ENCODE measurements at regions not wholly inside any gene's neighbourhood (a gene's known extent, or its start where the extent isn't known, plus 50 kb on each side); places are given as distances from the start of the nearest gene placed in this dataset.

DNA sequence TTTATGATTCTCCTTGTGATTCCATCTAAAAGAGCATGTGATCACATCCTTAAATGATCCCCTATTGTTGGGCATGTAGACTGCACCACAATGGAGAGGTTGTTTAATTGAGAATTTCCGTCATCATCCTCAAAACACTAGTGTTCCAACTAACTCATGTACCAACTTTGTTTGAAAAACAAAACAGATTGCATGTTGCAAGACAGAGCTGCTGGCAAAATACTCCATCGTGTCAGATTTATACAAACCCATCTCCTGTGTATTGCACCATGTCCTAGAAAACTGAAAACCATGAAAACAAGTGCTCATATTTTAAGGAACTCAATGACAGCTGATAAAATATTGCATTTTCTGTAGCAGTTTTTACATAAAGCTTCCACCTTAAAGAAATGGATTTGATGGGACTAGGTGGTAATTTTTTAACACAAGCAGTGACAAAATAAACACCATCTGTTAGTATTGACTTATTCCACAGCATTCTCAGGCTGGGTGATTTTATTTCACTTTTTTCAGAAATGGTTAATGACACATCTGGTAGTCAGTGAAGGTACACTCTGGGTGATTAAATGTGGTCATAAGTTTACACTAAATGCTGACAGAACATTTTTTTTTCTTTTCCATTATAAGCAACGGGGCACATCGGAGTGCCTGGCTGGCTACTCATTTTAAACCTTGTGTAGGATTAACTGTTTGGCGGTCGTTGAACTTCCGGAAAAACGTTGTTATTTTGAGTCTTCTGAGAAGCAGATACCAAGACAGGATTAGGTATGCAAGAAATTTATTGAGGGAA, 602.9 kb upstream of the WWC1 start:
- DNase-seq, result no peak

DNA sequence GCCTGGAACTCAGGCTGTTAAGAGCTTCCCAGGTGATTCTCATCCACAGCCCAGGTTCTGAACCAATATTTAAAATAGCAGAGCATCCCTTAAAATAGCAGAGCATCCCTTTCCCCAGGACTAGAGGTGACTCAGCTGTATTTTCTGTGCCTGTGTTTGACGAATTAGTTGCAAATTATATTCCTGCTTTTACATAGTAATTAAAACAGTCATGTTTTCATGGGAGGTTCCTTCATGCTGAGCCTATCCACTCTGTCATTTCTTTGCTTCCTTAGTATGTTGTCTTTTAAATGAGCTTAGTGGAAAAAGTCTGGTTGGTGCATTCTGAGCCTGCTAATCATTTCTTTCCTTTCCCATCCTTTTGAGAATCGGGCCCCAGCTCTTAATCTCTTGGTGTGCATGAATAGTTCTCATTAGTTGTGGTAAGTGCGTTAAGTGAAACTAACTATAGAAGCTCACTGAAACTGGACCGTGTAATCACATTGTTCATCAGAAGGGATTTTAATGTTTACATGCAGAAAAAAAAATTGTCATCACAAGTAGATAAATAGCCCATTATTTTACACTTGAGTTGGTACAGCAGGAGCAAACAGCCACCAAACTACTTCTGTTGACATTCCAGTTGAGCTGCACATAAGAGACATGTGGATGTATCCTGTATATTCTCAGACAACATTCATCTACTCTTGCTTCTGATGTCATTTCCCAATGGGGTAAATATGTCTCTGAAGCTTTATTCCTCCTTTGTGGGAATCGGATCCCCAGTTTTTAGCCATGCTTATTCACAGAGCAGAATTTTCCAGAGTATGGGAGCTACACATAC, 596.9 kb upstream of the WWC1 start:
- DNase-seq, result no peak

DNA sequence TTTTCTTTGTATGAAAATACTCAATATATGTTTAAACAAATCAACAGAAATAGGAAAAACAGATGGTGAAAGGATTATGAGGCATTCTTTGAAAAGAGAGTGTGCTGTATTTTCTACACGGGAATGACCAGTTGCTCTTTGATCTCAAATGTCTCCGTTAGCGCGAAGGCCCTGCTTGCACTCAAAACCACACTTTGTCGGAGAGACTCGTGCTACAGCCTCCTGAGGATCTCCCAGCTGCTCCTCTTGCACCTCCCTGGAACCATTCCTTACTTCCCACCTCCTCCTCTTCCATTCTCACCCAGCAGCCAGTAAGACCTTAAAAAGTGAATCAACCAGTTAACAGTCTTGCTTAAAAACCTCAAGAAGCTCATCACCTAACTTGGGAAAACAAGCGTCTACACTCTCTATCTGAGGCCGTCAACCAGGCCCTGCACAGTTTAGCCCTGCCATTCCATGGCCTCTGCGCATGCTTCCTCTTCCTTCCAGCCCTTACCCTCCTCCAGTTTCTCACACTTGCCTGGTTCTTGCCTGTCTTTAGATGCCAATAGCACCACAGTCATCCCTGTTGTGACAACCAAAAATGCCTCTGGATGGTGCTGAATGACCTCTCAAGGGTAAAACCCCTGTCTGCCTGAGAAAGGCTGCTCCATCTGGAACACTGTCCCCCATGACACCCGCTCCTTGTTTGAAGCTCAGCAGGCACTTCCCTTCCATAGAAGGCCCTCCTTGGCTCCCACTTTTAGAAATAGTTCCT, 594.7 kb upstream of the WWC1 start:
- DNase-seq, result no peak

DNA sequence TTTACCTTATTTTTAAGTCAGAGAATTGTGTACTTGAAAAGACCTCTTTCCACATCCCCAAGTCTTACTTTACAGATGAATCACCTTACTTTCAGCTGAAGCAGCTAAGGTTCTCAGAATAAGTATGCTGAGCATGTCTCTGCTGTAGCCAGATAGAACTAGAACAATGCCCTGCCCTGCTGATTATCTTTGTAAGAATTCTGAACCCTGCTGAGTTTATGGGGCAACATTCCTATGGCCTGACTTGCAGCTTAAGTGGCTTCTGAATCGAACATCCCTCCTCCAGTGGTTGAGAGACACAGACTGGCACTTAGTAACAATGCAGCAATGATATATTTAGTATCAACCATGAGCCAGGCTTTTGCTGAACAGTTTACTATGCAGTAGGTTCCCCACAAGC, 592.0 kb upstream of the WWC1 start:
- no peak for DNase-seq

GRCh38 chr5:167701051-167701450, 590.4 kb upstream of the WWC1 start:
- DNase-seq, result no peak

DNA sequence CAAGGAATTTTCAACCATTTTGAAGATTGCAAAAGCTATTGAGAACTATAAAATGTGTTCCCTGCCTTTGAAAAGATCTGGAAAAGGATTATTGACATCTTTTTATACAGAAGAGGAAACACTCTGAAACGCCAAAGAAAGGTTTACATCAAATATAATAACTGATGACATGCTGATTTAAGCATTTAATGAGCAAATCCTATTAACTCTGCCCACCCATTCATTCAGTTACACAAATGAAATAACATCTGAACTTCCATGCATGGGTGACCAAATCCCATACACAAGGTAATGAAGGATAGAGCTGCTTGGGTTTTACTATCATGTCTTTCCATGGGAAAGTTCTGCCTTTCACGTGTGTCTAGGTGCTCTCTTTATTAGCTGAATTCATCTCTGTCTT, 589.4 kb upstream of the WWC1 start:
- DNase-seq, result no peak

- no peak for DNase-seq
These were observed 583.0 kb upstream of the WWC1 start for GRCh38 chr5:167708449-167708848.

DNA sequence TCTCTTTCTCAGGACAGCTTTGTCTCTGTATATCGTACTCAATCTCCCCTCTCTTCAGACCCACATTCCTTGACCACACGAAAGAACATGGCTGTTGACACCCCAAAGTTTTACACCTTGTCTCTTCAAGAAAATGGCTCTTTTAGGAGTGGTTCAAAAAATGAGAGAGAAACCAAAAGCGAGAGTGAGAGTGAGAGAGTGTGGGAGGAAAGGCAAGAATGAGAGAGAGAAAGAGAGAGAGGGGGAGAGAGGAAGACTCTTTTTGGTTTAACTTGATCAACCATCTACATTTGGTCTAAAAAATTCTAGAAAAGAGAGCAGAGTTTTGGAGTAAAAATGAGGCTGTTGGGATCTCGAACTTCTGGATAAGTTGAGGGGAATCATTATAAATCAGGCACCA, 581.8 kb upstream of the WWC1 start:
- DNase-seq, result no peak

- DNase-seq, result no peak
These were observed 580.9 kb upstream of the WWC1 start for GRCh38 chr5:167710444-167711073.

GRCh38 chr5:167712986-167713585, 578.4 kb upstream of the WWC1 start:
- no peak for DNase-seq

DNA sequence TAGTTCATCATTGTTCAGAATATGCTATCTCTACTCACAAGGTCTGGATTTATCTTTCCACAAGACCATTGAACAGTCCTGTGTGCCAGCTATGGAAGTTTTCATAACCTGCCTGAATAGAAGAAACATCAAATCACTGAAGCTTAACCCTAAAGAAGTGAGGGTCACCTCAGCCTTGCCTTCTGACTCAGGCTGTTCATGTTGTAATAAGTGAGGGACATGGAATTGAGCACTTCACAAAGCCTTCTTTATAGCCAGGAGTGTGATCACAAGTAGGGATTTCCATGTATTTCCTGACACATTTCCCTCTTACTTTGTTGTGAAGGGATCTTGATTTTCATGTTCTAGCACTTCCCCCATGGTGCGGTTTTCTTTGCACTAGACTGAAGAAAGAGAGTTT, 577.5 kb upstream of the WWC1 start:
- no peak for DNase-seq

DNA sequence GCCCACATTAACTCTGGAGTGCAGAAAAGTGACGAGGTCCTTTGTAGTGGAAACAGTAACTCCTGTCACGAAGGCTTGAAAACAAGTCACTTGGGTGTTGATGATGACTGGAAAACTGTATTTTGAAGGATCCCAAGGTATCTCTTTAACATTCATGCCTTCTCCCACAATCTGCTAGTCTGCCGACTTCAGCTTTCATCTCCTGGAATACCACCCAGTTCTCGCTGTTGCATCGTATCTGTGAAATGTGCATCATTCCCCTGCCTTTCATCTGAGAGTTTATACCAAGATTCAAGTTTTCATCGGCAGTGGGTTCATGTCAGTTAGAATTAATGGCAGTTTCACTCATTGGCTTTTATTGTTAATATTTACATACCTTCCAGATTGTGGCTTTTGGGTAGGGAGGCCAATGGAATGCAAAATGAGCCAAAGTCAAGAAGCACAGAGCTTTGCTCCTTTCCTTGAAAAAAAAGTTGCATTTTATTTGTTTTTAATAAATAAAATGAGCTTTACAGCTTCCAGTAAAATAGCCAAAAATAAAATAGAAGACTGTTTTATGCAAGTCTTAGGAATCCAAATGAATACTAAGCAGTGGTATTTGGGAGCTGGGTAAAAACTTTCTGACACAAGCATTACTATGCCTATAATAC, 575.2 kb upstream of the WWC1 start:
- no peak for DNase-seq

GRCh38 chr5:167720259-167720658, 571.2 kb upstream of the WWC1 start:
- no peak for DNase-seq

DNA sequence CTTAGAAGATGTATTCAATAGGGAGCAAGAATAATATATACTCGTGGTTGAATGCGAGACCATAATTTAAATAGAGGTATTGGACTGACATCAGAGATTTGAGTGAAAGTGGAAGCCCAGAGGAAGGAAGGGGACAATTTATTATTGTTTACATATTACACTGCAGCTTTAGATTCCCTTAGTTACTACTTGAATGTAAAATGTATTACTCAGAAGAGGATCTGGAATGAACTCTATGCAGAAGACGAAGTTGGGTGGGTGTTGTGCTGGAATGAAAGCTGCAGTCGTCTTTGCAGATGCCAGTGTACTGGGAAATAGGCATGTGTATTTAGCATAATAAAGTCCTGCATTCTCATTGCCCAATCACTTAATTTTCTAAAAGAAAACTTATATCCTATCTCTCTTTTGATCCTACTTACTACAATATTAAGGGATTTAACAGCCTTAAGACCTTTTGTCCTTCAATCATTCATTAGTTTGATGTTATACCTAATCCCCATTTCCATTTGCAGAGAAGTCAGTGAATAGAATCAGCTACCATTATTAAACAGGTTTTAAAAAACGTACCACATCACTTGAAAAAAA, 570.7 kb upstream of the WWC1 start:
- DNase-seq, result no peak

- DNase-seq, result no peak
These were observed 569.5 kb upstream of the WWC1 start for GRCh38 chr5:167721926-167722440.

- DNase-seq, result peak; percentile 79
These were observed 568.1 kb upstream of the WWC1 start for GRCh38 chr5:167723254-167723871.

DNA sequence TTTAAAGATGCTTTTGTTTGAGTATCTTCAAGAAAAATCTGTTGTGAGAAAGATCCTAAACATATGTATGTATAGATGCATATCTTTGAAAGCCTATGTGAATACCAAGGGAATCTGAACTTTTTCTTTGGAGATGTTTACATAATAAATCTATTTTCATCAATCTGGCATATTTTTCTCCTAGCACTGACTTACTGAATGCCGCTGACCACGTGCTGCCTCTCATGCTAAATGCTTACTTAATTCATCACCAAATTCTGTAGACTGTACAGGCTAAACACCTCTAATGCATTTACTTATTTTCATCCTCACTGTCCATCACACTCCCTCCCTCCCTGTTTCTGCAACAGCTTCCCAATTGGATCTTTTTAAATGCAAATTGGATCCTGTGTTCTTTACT, 566.2 kb upstream of the WWC1 start:
- DNase-seq, result no peak

GRCh38 chr5:167725741-167726140, 565.7 kb upstream of the WWC1 start:
- no peak for DNase-seq

GRCh38 chr5:167726642-167727041, 564.8 kb upstream of the WWC1 start:
- DNase-seq, result no peak

DNA sequence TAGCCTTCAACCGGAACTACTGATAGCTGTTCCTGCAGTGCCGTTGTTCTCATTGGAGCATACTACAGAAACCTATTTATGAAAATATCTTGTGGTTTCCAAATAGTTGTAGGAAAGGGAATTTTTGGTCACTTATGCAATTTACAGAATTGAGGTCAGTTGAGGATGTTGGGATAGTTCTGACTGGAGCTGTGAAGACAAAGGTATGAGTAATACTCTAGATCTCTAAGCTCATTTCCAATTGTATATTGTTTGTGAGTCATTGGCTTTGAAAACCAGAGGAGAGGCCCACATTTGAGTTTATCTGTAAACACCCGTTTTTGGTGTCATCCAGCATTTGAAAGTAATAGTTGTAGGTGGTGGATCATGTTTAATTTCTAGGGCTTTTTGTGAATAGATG, 561.3 kb upstream of the WWC1 start:
- no peak for DNase-seq

DNA sequence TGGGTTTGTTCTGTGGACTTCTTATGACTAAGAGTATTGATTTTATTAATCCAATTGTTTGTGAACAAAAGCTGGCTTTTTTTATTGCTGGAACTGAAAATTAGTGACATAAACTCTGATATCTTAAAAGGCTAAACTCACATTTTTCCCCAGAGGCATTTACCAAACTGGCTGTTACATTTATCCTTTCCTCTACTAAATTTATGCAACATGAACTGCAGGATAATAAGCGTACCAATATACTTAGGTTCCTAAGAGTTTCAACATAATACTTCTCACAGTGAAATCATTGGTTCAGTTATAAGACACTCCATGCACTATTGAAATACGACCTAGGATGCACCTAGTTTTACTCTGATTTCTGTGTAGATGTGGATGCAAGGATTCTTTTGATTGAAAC, 560.8 kb upstream of the WWC1 start:
- DNase-seq, result no peak
